ENCODE measurements at regions not wholly inside any gene's neighbourhood (a gene's known extent, or its start where the extent isn't known, plus 50 kb on each side); places are given as distances from the start of the nearest gene placed in this dataset.

DNA sequence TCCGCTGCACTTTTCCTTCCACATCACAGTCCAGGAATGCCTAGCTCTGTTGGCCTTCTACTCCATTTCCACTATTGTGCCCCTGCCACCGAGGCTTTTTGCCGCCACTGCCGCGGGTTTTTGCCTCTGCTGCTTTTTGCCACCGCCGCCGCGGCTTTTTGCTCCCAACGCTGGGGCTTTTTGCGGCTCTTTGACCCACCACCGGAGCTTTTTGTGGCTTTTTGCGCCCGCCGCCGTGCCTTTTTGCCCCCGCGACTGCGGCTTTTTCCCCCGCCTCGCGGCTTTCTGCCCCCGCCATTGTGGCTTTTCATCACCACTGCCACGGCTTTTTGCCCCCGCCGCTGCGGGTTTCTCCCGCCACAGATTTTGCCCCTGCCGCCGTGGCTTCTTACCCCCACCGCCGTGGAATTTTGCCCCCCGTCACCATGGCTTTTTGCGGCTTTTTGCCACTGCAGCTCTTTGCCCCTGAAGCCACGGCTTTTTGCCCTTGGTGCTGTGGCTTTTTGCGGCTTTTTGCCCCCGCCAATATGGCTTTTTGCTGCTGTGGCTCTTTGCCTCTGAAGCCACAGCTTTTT lies 2798.7 kb upstream of the TEKT4 start:
- H3K9me3 ChIP-seq (ENCODE audit: insufficient read depth, low read depth, low read length), result peaks cover 22% of the 10 kb centered on the region
- no peak overlapping the region for H2AFZ ChIP-seq (ENCODE audit: insufficient read depth, low read length, poor library complexity)
- no peak overlapping the region for H3K18ac ChIP-seq (ENCODE audit: low read length)
- H3K23ac ChIP-seq (ENCODE audit: low read length), result no peak overlapping the region
- H3K36me3 ChIP-seq (ENCODE audit: control insufficient read depth in 1 of 2, insufficient read depth in 2 of 2, low read length in 2 of 2), result no peaks in the 10 kb centered on the region
- no peak overlapping the region for H2BK12ac ChIP-seq (ENCODE audit: low read length)
- no peak overlapping the region for H4K91ac ChIP-seq (ENCODE audit: low read depth, low read length)
- no peaks in the 10 kb centered on the region for H3K27me3 ChIP-seq (ENCODE audit: insufficient read depth, low read length)
- DNase-seq, result peak in 1 of 2 donors; percentile 0
- no peaks in the 10 kb centered on the region for H3K79me1 ChIP-seq (ENCODE audit: low read length)
- no peaks in the 10 kb centered on the region for H3K4me1 ChIP-seq (ENCODE audit: control insufficient read depth in 1 of 2, insufficient read depth in 2 of 2, low read length in 2 of 2)
- no peaks in the 10 kb centered on the region for H3K79me2 ChIP-seq (ENCODE audit: control insufficient read depth, insufficient read depth, low read length, poor library complexity)
- H4K12ac ChIP-seq (ENCODE audit: low read depth, low read length), result no peak overlapping the region
- no peak overlapping the region for H2BK120ac ChIP-seq (ENCODE audit: insufficient read depth, low read length, poor library complexity)
- no peak overlapping the region for H3K14ac ChIP-seq (ENCODE audit: low read length)
- H3K4me2 ChIP-seq (ENCODE audit: low read length), result no peak overlapping the region
- no peak overlapping the region for H4K8ac ChIP-seq (ENCODE audit: low read depth, low read length)
- no peak overlapping the region for H2AK5ac ChIP-seq (ENCODE audit: low read length)
- H3K4me3 ChIP-seq (ENCODE audit: low read depth, low read length), result no peak overlapping the region
- H3K27ac ChIP-seq (ENCODE audit: low read depth, low read length), result no peak overlapping the region
- WGBS (ENCODE audit: extremely low coverage, insufficient coverage, insufficient read length), result no CpG with 5 or more reads among the region's 37 CpGs
- no peak overlapping the region for H3K9ac ChIP-seq (ENCODE audit: low read length)
- no peak overlapping the region for H3K4ac ChIP-seq (ENCODE audit: low read depth, low read length)
- no peak overlapping the region for H2BK5ac ChIP-seq (ENCODE audit: low read depth, low read length, poor library complexity)

DNA sequence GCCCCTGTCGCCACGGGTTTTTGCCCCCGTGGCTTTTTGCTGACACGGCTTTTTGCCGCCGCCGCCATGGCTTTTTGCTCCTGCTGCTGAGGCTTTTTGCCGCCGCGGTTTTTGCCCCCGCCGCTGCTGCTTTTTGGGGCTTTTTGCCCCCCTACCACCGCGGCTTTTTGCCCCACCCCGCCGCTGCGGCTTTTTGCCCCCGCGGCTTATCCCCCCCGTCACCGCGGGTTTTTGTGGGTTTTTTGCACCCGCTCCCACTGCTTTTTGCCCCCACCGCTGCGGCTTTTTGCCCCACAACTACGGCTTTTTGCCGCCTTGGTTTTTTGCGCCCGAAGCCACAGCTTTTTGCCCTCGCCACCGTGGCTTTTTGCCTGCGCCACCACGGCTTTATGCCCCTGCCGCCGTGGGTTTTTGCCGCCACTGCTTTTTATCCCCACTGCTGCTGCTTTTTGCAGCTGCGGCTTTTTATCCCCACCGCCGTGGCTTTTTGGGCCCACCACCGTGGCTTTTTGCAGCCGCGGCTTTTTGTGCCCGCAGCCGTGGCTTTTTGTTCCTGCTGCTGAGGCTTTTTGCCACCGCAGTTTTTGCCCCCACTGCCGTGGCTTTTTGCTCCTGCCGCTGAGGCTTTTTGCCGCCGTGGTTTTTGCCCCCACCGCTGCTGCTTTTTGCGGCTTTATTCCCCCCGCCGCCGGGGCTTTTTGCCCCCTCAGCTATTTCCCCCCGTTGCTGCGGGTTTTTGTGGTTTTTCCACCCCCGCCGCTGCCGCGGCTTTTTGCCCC lies 2798.0 kb upstream of the TEKT4 start:
- no CpG with 5 or more reads among the region's 60 CpGs for WGBS (ENCODE audit: extremely low coverage, insufficient coverage, insufficient read length)
- no peak overlapping the region for H3K4ac ChIP-seq (ENCODE audit: low read depth, low read length)

DNA sequence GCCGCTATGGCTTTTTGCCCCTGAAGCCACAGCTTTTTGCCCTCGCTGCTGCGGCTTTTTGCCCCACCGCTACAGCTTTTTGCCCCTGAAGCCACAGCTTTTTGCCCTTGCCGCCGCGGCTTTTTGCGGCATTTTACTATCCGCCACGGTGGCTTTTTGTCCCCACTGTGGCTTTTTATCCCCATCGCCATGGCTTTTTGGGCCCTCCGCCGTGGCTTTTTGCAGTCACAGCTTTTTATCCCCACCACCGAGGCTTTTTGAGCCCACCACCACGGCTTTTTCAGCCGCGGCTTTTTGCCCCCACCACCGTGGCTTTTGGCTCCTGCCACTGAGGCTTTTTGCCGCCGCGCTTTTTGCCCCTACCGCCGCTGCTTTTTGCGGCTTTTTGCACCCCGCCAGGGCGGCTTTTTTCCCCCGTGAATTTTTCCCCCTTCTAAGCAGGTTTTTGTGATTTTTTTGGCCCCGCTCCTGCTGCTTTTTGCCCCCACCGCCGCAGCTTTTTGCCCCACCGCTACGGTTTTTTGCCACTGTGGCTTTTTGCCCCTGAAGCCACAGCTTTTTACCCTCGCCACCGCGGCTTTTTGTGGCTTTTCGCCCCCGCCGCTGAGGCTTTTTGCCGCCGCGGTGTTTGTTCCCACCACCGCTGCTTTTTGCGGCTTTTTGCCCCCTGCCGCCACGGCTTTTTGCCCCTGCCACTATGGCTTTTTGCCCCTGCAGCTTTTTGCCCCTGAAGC lies 2797.2 kb upstream of the TEKT4 start:
- Histone ChIP-seq H3K9me3 (ENCODE audit: insufficient read depth, low read depth, low read length) (peaks cover 22% of the 10 kb centered on the region), H4K12ac (ENCODE audit: low read depth, low read length) (peak overlapping the region; percentile 62), H3K36me3 (ENCODE audit: control insufficient read depth in 1 of 2, insufficient read depth in 2 of 2, low read length in 2 of 2) (no peaks in the 10 kb centered on the region), H3K9ac (ENCODE audit: low read length) (no peak overlapping the region), H2BK120ac (ENCODE audit: insufficient read depth, low read length, poor library complexity) (no peak overlapping the region), H4K8ac (ENCODE audit: low read depth, low read length) (no peak overlapping the region), H3K79me1 (ENCODE audit: low read length) (no peaks in the 10 kb centered on the region), H2BK5ac (ENCODE audit: low read depth, low read length, poor library complexity) (no peak overlapping the region), H3K23ac (ENCODE audit: low read length) (no peak overlapping the region), H3K27me3 (ENCODE audit: insufficient read depth, low read length) (no peaks in the 10 kb centered on the region), H3K27ac (ENCODE audit: low read depth, low read length) (no peak overlapping the region), H3K4me2 (ENCODE audit: low read length) (no peak overlapping the region), H3K14ac (ENCODE audit: low read length) (no peak overlapping the region), H3K4me1 (ENCODE audit: control insufficient read depth in 1 of 2, insufficient read depth in 2 of 2, low read length in 2 of 2) (no peaks in the 10 kb centered on the region), H3K4me3 (ENCODE audit: low read depth, low read length) (no peak overlapping the region), H4K91ac (ENCODE audit: low read depth, low read length) (no peak overlapping the region), H3K4ac (ENCODE audit: low read depth, low read length) (no peak overlapping the region), H2BK12ac (ENCODE audit: low read length) (no peak overlapping the region), H3K79me2 (ENCODE audit: control insufficient read depth, insufficient read depth, low read length, poor library complexity) (no peaks in the 10 kb centered on the region), H2AFZ (ENCODE audit: insufficient read depth, low read length, poor library complexity) (no peak overlapping the region), H3K18ac (ENCODE audit: low read length) (no peak overlapping the region), H2AK5ac (ENCODE audit: low read length) (no peak overlapping the region)
- no CpG with 5 or more reads among the region's 45 CpGs for WGBS (ENCODE audit: extremely low coverage, insufficient coverage, insufficient read length)
- peak in 1 of 2 donors; percentile 1 for DNase-seq

More for the DNA sequence above, 2798.0 kb upstream of the TEKT4 start:
- H3K9ac ChIP-seq (ENCODE audit: low read length), result no peak overlapping the region
- no peak overlapping the region for H2AFZ ChIP-seq (ENCODE audit: insufficient read depth, low read length, poor library complexity)
- H3K9me3 ChIP-seq (ENCODE audit: insufficient read depth, low read depth, low read length), result peaks cover 22% of the 10 kb centered on the region
- peak in 1 of 2 donors; percentile 8 for DNase-seq
- no peaks in the 10 kb centered on the region for H3K36me3 ChIP-seq (ENCODE audit: control insufficient read depth in 1 of 2, insufficient read depth in 2 of 2, low read length in 2 of 2)
- H3K79me1 ChIP-seq (ENCODE audit: low read length), result no peaks in the 10 kb centered on the region
- no peak overlapping the region for H3K4me3 ChIP-seq (ENCODE audit: low read depth, low read length)
- H2BK12ac ChIP-seq (ENCODE audit: low read length), result no peak overlapping the region
- H3K18ac ChIP-seq (ENCODE audit: low read length), result no peak overlapping the region
- H3K27me3 ChIP-seq (ENCODE audit: insufficient read depth, low read length), result no peaks in the 10 kb centered on the region
- H2BK5ac ChIP-seq (ENCODE audit: low read depth, low read length, poor library complexity), result no peak overlapping the region
- peak overlapping the region; percentile 62 for H4K12ac ChIP-seq (ENCODE audit: low read depth, low read length)
- no peaks in the 10 kb centered on the region for H3K79me2 ChIP-seq (ENCODE audit: control insufficient read depth, insufficient read depth, low read length, poor library complexity)
- no peak overlapping the region for H4K91ac ChIP-seq (ENCODE audit: low read depth, low read length)
- no peak overlapping the region for H3K14ac ChIP-seq (ENCODE audit: low read length)
- H4K8ac ChIP-seq (ENCODE audit: low read depth, low read length), result no peak overlapping the region
- H3K27ac ChIP-seq (ENCODE audit: low read depth, low read length), result no peak overlapping the region
- H3K4me2 ChIP-seq (ENCODE audit: low read length), result no peak overlapping the region
- no peaks in the 10 kb centered on the region for H3K4me1 ChIP-seq (ENCODE audit: control insufficient read depth in 1 of 2, insufficient read depth in 2 of 2, low read length in 2 of 2)
- no peak overlapping the region for H2BK120ac ChIP-seq (ENCODE audit: insufficient read depth, low read length, poor library complexity)
- H2AK5ac ChIP-seq (ENCODE audit: low read length), result no peak overlapping the region
- H3K23ac ChIP-seq (ENCODE audit: low read length), result no peak overlapping the region

DNA sequence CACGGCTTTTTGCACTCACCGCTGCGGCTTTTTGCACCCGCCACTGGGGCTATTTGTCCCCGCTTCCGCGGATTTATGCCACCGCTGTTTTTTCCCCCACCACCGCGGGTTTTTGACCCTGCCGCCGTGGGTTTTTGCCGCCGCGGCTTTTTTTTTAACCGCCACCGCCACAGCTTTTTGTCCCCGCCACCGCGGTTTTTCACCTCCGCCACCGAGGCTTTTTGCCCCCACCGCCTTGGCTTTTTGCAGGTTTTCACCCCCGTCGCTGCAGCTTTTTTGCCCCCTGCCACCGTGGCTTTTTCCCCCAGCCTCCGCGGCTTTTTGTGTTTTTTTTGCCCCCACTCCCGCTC lies 2796.7 kb upstream of the TEKT4 start:
- H3K9ac ChIP-seq (ENCODE audit: low read length), result no peak overlapping the region
- no peaks in the 10 kb centered on the region for H3K79me1 ChIP-seq (ENCODE audit: low read length)
- H3K4me2 ChIP-seq (ENCODE audit: low read length), result no peak overlapping the region
- no peak overlapping the region for H3K14ac ChIP-seq (ENCODE audit: low read length)
- H2AFZ ChIP-seq (ENCODE audit: insufficient read depth, low read length, poor library complexity), result no peak overlapping the region
- peaks cover 22% of the 10 kb centered on the region for H3K9me3 ChIP-seq (ENCODE audit: insufficient read depth, low read depth, low read length)
- H3K4ac ChIP-seq (ENCODE audit: low read depth, low read length), result no peak overlapping the region
- H2AK5ac ChIP-seq (ENCODE audit: low read length), result no peak overlapping the region
- no peak overlapping the region for H3K18ac ChIP-seq (ENCODE audit: low read length)
- no peak for DNase-seq
- no peaks in the 10 kb centered on the region for H3K36me3 ChIP-seq (ENCODE audit: control insufficient read depth in 1 of 2, insufficient read depth in 2 of 2, low read length in 2 of 2)
- no peak overlapping the region for H2BK120ac ChIP-seq (ENCODE audit: insufficient read depth, low read length, poor library complexity)
- no peaks in the 10 kb centered on the region for H3K79me2 ChIP-seq (ENCODE audit: control insufficient read depth, insufficient read depth, low read length, poor library complexity)
- no CpG with 5 or more reads among the region's 29 CpGs for WGBS (ENCODE audit: extremely low coverage, insufficient coverage, insufficient read length)
- no peak overlapping the region for H2BK12ac ChIP-seq (ENCODE audit: low read length)
- no peak overlapping the region for H3K23ac ChIP-seq (ENCODE audit: low read length)
- H3K4me1 ChIP-seq (ENCODE audit: control insufficient read depth in 1 of 2, insufficient read depth in 2 of 2, low read length in 2 of 2), result no peaks in the 10 kb centered on the region
- H3K4me3 ChIP-seq (ENCODE audit: low read depth, low read length), result no peak overlapping the region
- no peak overlapping the region for H4K91ac ChIP-seq (ENCODE audit: low read depth, low read length)
- H4K8ac ChIP-seq (ENCODE audit: low read depth, low read length), result no peak overlapping the region
- no peak overlapping the region for H4K12ac ChIP-seq (ENCODE audit: low read depth, low read length)
- H3K27me3 ChIP-seq (ENCODE audit: insufficient read depth, low read length), result no peaks in the 10 kb centered on the region
- no peak overlapping the region for H3K27ac ChIP-seq (ENCODE audit: low read depth, low read length)
- no peak overlapping the region for H2BK5ac ChIP-seq (ENCODE audit: low read depth, low read length, poor library complexity)

All from trophoblast cell (in vitro differentiated cells and primary cell).